Sigmoid colon (tissue), 6 donors: ENCODE measurements at regions not wholly inside any gene's neighbourhood (a gene's known extent, or its start where the extent isn't known, plus 50 kb on each side); places are given as distances from the start of the nearest gene placed in this dataset.
"Not testable (repeated sequence)": the region's sequence is repeated elsewhere in the genome, so short reads cannot be mapped to it uniquely, and the experiment has no call there.

Source experiments
- DNase-seq: peaks from one replicate; pipeline ENCODE4 v3.0.0-alpha.2; 2019
- H3K27ac ChIP-seq, 4 donors: fragments of 200-600 bp; sonication (generic); one replicate each; pipeline ENCODE4 v1.5.1; 2016 to 2019; ENCODE audit warnings: mild to moderate bottlenecking in 1 of 4
- H3K27me3 ChIP-seq, 3 donors: fragments of 200-600 bp; sonication (generic); one replicate each; pipeline ENCODE4 v1.5.1; 2019; ENCODE audit warnings: mild to moderate bottlenecking in 1 of 3
- H3K36me3 ChIP-seq, 4 donors: fragments of 200-600 bp; sonication (generic); one replicate each; pipeline ENCODE4 v1.5.1; 2016 to 2019
- H3K4me1 ChIP-seq, 4 donors: fragments of 200-600 bp; sonication (generic); one replicate each; pipeline ENCODE4 v1.5.1; 2017 to 2019
- H3K4me3 ChIP-seq, 4 donors: fragments of 200-600 bp; sonication (generic); one replicate each; pipeline ENCODE4 v1.5.1; 2017 to 2019; ENCODE audit warnings: mild to moderate bottlenecking in 2 of 4, moderate library complexity in 1 of 4
- H3K9me3 ChIP-seq, 4 donors: fragments of 200-600 bp in 3 of 4; sonication (generic) in 3 of 4; one replicate each; pipeline versions ENCODE4 v1.5.1 to v1.6.1; 2013 to 2019
- EP300 ChIP-seq, 4 donors: sonication (generic); formaldehyde crosslinking; IDR thresholded peaks; one replicate each; pipeline ENCODE4 v1.6.1; 2017; ENCODE audit warnings: antibody characterized with exemption in 4 of 4
- POLR2A ChIP-seq, 2 donors: fragments of 450-650 bp; IDR thresholded peaks; one replicate each; pipeline ENCODE4 v1.6.1; 2016; ENCODE audit warnings: antibody characterized with exemption in 2 of 2, mild to moderate bottlenecking in 2 of 2, moderate library complexity in 2 of 2
- POLR2AphosphoS5 ChIP-seq, 4 donors: sonication (generic); formaldehyde crosslinking; IDR thresholded peaks; one replicate each; pipeline ENCODE4 v1.6.1; 2017; ENCODE audit warnings: antibody characterized with exemption in 4 of 4
- WGBS, 2 donors: extraction: QIAGEN DNeasy Blood & Tissue Kit; methylation state at CpG; one replicate each; pipeline ENCODE4 v1.1.7; 2013; 5-methylcytosine and 5-hydroxymethylcytosine counted together
- intact Hi-C: fragments of 100-400 bp; cut with DNase I; formaldehyde crosslinking; loops from one replicate; pipeline ENCODE4 v1.15.1; 2023
- TF ChIP-seq, protein P1 (sequence below), 4 experiments: fragments of 450-650 bp in 3 of 4; fragments of 200-600 bp in 1 of 4; IDR thresholded peaks; one replicate each; pipeline ENCODE4 v1.5.1; 2016 to 2019; ENCODE audit warnings: antibody characterized with exemption in 4 of 4, mild to moderate bottlenecking in 3 of 4, moderate library complexity in 2 of 4
- donor health status: healthy with polysubstance abuse.
- donor health status: healthy.

DNA sequence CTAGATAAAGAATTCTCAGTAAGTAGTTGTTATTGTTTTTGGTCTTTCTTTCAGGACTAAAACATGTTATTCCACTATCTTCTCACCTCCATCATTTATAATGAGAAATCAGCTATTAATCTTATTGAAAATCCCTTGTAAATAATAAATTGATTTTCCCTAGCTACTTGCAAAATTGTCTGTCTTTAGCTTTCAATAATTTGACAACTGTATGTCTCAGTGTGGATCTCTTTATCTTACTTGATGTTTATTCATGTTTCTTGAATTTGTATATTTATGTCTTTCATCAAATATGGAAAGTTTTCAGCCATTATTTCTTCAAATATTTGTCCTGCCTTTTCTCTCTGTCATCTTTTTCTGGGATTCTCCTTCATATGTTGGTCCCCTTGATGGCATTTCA, 117.1 kb upstream of the ANTXRL start:
- no peak for DNase-seq
- no peak overlapping the region for H3K27ac ChIP-seq
- no peaks in the 10 kb centered on the region for H3K9me3 ChIP-seq
- intact Hi-C loops = no loop called here
- H3K36me3 ChIP-seq = no peaks in the 10 kb centered on the region
- H3K27me3 ChIP-seq = no peaks in the 10 kb centered on the region
- no peaks in the 10 kb centered on the region for H3K4me1 ChIP-seq
- TF ChIP-seq, protein P1, sequence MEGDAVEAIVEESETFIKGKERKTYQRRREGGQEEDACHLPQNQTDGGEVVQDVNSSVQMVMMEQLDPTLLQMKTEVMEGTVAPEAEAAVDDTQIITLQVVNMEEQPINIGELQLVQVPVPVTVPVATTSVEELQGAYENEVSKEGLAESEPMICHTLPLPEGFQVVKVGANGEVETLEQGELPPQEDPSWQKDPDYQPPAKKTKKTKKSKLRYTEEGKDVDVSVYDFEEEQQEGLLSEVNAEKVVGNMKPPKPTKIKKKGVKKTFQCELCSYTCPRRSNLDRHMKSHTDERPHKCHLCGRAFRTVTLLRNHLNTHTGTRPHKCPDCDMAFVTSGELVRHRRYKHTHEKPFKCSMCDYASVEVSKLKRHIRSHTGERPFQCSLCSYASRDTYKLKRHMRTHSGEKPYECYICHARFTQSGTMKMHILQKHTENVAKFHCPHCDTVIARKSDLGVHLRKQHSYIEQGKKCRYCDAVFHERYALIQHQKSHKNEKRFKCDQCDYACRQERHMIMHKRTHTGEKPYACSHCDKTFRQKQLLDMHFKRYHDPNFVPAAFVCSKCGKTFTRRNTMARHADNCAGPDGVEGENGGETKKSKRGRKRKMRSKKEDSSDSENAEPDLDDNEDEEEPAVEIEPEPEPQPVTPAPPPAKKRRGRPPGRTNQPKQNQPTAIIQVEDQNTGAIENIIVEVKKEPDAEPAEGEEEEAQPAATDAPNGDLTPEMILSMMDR (IDR thresholded peaks at IDR 0.05) = no peak
- no peak for TF ChIP-seq EP300 (IDR thresholded peaks at IDR 0.05)
- TF ChIP-seq POLR2AphosphoS5 (IDR thresholded peaks at IDR 0.05) = no peak
- TF ChIP-seq POLR2A (IDR thresholded peaks at IDR 0.05) = no peak
- no peak overlapping the region for H3K4me3 ChIP-seq

DNA sequence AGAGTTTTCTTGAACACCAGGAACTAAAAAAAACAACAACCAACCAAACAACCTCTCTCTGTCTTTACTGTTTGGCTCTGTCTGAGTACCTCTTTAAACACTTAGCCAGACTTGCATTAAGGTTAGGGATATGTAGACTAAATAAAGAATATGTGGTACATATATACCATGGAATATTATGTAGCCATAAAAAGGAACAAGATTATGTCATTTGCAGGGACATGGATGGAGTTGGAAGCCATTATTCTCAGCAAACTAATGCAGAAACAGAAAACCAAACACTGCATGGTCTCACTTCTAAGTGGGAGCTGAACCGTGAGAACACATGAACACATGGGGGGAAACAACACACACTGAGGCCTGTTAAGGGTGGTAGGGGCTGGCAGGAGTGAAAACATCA, 116.0 kb upstream of the ANTXRL start:
- H3K4me1 ChIP-seq = no peaks in the 10 kb centered on the region
- no peak overlapping the region for H3K27ac ChIP-seq
- TF ChIP-seq, protein P1 (IDR thresholded peaks at IDR 0.05) = no peak
- TF ChIP-seq POLR2AphosphoS5 (IDR thresholded peaks at IDR 0.05) (no peak), EP300 (IDR thresholded peaks at IDR 0.05) (no peak), POLR2A (IDR thresholded peaks at IDR 0.05) (no peak)
- no peaks in the 10 kb centered on the region for H3K36me3 ChIP-seq
- intact Hi-C loops = no loop called here
- no peaks in the 10 kb centered on the region for H3K27me3 ChIP-seq
- DNase-seq = no peak
- WGBS, 2 donors = 93% methylated on average over 1 of the region's 1 CpG
- no peak overlapping the region for H3K4me3 ChIP-seq
- no peaks in the 10 kb centered on the region for H3K9me3 ChIP-seq

DNA sequence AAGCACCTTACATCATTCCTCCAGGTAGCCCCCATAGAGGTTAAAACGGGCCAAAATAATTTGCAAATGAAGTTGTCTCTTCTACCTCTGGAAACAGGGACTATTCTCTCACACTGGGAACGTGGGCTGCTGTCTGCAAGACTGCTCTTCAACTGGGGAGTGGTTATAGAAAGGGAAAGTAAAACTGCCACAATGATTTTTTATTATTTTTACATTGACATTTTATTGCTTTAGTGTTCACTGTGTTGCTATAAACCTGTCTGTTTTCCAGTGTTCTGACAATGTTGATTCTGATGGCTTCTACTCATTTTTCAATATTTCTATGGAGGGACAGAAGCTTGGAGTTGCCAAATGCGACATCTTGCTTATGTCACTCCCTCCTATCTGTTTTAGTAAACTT, 115.1 kb upstream of the ANTXRL start:
- H3K27ac ChIP-seq = no peak overlapping the region
- H3K27me3 ChIP-seq = no peaks in the 10 kb centered on the region
- intact Hi-C loops = no loop called here
- H3K36me3 ChIP-seq = no peaks in the 10 kb centered on the region
- no peak for DNase-seq
- 10 to 45% methylated on average over 3 of the region's 3 CpGs for WGBS, 2 donors
- H3K9me3 ChIP-seq = no peaks in the 10 kb centered on the region
- no peak for TF ChIP-seq EP300 (IDR thresholded peaks at IDR 0.05)
- TF ChIP-seq POLR2AphosphoS5 (IDR thresholded peaks at IDR 0.05) = no peak
- TF ChIP-seq, protein P1 (IDR thresholded peaks at IDR 0.05) = no peak
- TF ChIP-seq POLR2A (IDR thresholded peaks at IDR 0.05) = no peak
- no peaks in the 10 kb centered on the region for H3K4me1 ChIP-seq
- no peak overlapping the region for H3K4me3 ChIP-seq

DNA sequence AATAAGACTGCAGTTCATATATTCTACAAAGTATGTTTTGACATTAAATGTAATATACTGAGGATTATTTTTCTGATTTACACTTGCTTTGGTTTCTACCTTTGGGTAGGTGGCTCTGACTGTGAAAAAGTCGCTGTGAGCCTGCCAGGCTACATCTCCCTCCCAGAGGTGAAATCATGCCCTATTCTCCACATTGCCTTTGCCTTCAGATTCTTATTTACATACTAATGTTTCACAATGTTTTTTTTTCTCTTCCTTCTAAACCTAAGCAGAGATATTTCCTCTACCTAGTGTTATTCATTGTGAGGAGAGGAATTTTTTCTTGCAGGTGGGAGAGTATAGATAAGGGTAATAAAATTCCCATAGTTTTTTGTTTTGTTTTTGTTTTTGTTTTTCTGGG, 111.5 kb upstream of the ANTXRL start:
- intact Hi-C loops = no loop called here
- no peak overlapping the region for H3K27ac ChIP-seq
- no peaks in the 10 kb centered on the region for H3K27me3 ChIP-seq
- no peaks in the 10 kb centered on the region for H3K36me3 ChIP-seq
- TF ChIP-seq, protein P1 (IDR thresholded peaks at IDR 0.05) = no peak
- TF ChIP-seq EP300 (IDR thresholded peaks at IDR 0.05) (no peak), POLR2AphosphoS5 (IDR thresholded peaks at IDR 0.05) (no peak), POLR2A (IDR thresholded peaks at IDR 0.05) (no peak)
- DNase-seq = no peak
- no peaks in the 10 kb centered on the region for H3K4me1 ChIP-seq
- H3K9me3 ChIP-seq = no peaks in the 10 kb centered on the region
- H3K4me3 ChIP-seq = no peak overlapping the region
- 70 to 79% methylated on average over 1 of the region's 1 CpG for WGBS, 2 donors

DNA sequence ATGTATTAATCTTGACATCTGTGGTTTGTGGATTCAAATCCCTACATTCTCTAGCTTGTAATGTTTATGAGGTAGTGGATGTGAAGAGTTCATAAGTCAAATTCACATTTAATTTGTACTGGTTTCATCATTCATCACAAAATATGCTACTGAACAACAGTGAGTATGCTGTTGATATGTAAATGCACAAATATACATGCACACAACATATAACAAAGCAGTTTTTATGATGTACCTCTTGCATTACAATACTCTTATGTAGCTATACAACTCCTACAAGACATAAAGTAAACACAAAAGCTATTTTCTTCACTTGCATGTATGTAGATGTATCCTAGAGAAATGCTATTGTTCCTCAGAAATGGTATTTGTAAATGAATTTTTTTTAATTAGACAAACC, 111.0 kb upstream of the ANTXRL start:
- Histone ChIP-seq H3K36me3 (no peaks in the 10 kb centered on the region), H3K4me1 (no peaks in the 10 kb centered on the region), H3K4me3 (no peak overlapping the region), H3K9me3 (no peaks in the 10 kb centered on the region), H3K27ac (no peak overlapping the region), H3K27me3 (no peaks in the 10 kb centered on the region)
- intact Hi-C loops = no loop called here
- no peak for TF ChIP-seq POLR2A (IDR thresholded peaks at IDR 0.05)
- TF ChIP-seq, protein P1 (IDR thresholded peaks at IDR 0.05) = no peak
- no peak for TF ChIP-seq POLR2AphosphoS5 (IDR thresholded peaks at IDR 0.05)
- TF ChIP-seq EP300 (IDR thresholded peaks at IDR 0.05) = no peak
- no peak for DNase-seq

DNA sequence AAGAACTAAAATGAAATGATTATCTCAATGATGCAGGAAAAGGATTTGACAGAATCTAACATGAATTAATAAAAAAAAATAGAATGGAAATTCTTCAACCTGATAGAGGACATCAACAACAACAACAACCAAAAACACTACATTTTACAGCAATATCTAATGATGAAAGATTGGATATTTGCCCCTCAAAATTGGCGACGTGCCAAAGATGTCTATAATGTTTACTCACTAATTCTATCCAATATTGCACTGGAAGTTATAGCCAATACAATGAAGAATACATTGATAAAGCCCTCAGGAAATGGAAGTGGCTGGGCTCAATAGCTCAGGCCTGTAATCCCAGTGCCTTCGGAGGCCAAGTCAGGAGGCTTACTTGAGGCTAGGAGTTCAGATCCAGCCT, 99.4 kb upstream of the ANTXRL start:
- H3K4me3 ChIP-seq, H3K27ac ChIP-seq, H3K9me3 ChIP-seq, H3K36me3 ChIP-seq, H3K27me3 ChIP-seq, intact Hi-C loops, DNase-seq, H3K4me1 ChIP-seq: not testable (repeated sequence)
- 88 to 91% methylated on average over 3 of the region's 3 CpGs for WGBS, 2 donors
